ENCODE measurements at regions not wholly inside any gene's neighbourhood (a gene's known extent, or its start where the extent isn't known, plus 50 kb on each side); places are given as distances from the start of the nearest gene placed in this dataset.

GRCh38 chr5:51278539-51278938, 104.7 kb upstream of the ISL1 start:
- DNase-seq (ENCODE audit: low spot score): no peak

- DNase-seq (ENCODE audit: low spot score): no peak
Measured at GRCh38 chr5:51279983-51280706, 103.1 kb upstream of the ISL1 start.

- DNase-seq (ENCODE audit: low spot score): no peak
Measured at GRCh38 chr5:51286046-51286445, 97.2 kb upstream of the ISL1 start.

GRCh38 chr5:51302343-51302742, 80.9 kb upstream of the ISL1 start:
- peak; percentile 13 for DNase-seq (ENCODE audit: low spot score)

GRCh38 chr5:51326844-51327243, 56.4 kb upstream of the ISL1 start:
- DNase-seq (ENCODE audit: low spot score): no peak

Measured in globus pallidus (tissue), 1 donor.